Calu3 (cell line): ENCODE measurements at regions not wholly inside any gene's neighbourhood (a gene's known extent, or its start where the extent isn't known, plus 50 kb on each side); places are given as distances from the start of the nearest gene placed in this dataset.

ENCODE experiments used
- BruUV-seq: library from RNA; stranded (reverse); fragments of 400-500 nt; replicated peaks from 2 replicates; lab custom pipeline; 2021; lab: Mats Ljungman, UMichigan
- CTCF ChIA-PET: fragments of 300-600 bp; sonication (Branson Sonifier 250); formaldehyde crosslinking; loops from one replicate; lab custom pipeline; 2022; ENCODE audit warnings: antibody characterized with exemption; lab: Charles Lee
- DNase-seq: peaks from one replicate; pipeline ENCODE4 v3.0.0; 2022
- H3K27ac Mint-ChIP-seq: one replicate; pipeline ENCODE4 v1.8.0; 2022; ENCODE audit warnings: mixed read lengths; ENCODE audit not compliant: unreplicated experiment
- H3K27me3 Mint-ChIP-seq: one replicate; pipeline ENCODE4 v1.8.0; 2022; ENCODE audit warnings: mixed read lengths; ENCODE audit not compliant: unreplicated experiment
- H3K36me3 Mint-ChIP-seq: one replicate; pipeline ENCODE4 v1.8.0; 2022; ENCODE audit warnings: mild to moderate bottlenecking, moderate library complexity, mixed read lengths; ENCODE audit not compliant: insufficient read depth, unreplicated experiment
- H3K4me1 Mint-ChIP-seq: one replicate; pipeline ENCODE4 v1.8.0; 2022; ENCODE audit warnings: mild to moderate bottlenecking, low read depth, mixed read lengths; ENCODE audit not compliant: unreplicated experiment
- H3K4me3 Mint-ChIP-seq: one replicate; pipeline ENCODE4 v1.8.0; 2022; ENCODE audit warnings: mild to moderate bottlenecking, low read depth, moderate library complexity, mixed read lengths; ENCODE audit not compliant: unreplicated experiment
- H3K9me3 Mint-ChIP-seq: one replicate; pipeline ENCODE4 v1.8.0; 2022; ENCODE audit warnings: low read depth, mixed read lengths; ENCODE audit not compliant: unreplicated experiment
- intact Hi-C: fragments of 100-400 bp; cut with micrococcal nuclease; formaldehyde crosslinking; loops from one replicate; pipeline ENCODE4 v1.10.0; 2022; ENCODE audit not compliant: unreplicated experiment
- TF ChIP-seq, protein P1 (sequence below): fragments of 200-600 bp; IDR thresholded peaks from one replicate; pipeline ENCODE4 v1.8.0; 2022; ENCODE audit warnings: antibody characterized with exemption; ENCODE audit not compliant: unreplicated experiment

DNA sequence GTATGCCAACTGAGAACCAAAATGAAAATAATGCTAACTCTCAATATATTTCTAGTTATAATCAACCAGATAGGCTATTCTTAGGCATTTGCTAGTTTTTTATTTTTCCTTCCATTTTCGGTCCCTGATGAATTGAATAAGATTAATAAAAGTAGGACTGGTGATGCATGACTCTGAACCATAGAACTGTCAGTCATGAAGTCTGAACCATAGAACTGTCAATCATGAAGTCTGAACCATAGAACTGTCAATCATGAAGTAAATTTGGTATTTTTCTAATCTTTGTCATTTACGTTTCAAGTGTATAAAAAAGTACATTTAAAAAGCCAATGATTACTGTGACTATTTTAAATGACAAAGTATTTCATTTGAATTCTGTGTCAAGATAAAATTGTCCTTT is 460.2 kb upstream of the NDST3 start:
- CTCF ChIA-PET: interaction anchor here (0.7 kb wide), 1 partner anchor 466 kb away, joined by 3 read pairs; no protein-coding TSS in a partner anchor
- no peak overlapping the region for H3K4me3 Mint-ChIP-seq
- no peaks in the 10 kb centered on the region for H3K9me3 Mint-ChIP-seq
- no peaks in the 10 kb centered on the region for H3K36me3 Mint-ChIP-seq
- no peak overlapping the region for H3K27ac Mint-ChIP-seq
- no TSS peak for BruUV-seq
- H3K27me3 Mint-ChIP-seq: no peaks in the 10 kb centered on the region
- no peak for DNase-seq
- TF ChIP-seq, protein P1, sequence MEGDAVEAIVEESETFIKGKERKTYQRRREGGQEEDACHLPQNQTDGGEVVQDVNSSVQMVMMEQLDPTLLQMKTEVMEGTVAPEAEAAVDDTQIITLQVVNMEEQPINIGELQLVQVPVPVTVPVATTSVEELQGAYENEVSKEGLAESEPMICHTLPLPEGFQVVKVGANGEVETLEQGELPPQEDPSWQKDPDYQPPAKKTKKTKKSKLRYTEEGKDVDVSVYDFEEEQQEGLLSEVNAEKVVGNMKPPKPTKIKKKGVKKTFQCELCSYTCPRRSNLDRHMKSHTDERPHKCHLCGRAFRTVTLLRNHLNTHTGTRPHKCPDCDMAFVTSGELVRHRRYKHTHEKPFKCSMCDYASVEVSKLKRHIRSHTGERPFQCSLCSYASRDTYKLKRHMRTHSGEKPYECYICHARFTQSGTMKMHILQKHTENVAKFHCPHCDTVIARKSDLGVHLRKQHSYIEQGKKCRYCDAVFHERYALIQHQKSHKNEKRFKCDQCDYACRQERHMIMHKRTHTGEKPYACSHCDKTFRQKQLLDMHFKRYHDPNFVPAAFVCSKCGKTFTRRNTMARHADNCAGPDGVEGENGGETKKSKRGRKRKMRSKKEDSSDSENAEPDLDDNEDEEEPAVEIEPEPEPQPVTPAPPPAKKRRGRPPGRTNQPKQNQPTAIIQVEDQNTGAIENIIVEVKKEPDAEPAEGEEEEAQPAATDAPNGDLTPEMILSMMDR: no peak
- intact Hi-C loops: no loop called here
- H3K4me1 Mint-ChIP-seq: peaks cover 12% of the 10 kb centered on the region

DNA sequence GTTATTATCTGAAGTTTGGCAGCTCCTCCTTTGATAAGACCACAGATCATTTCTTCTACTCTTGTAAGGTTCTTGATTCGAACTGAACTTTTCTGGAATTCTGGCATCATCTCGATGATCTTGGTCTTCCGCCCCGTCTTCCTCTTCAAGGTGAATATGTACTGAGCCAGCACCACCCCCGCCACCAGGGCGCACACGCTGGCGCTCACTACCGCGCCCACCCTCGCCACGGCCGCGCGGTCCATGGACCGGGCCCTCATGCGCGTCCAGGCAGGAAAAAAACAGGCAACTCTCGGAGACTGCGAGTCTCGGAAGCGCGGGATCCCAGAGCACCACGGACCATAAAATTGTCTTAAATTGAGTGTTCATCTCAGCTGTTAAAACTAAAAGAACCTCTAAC is 458.4 kb upstream of the NDST3 start:
- Mint-ChIP-seq H3K9me3 (no peaks in the 10 kb centered on the region), H3K27ac (no peak overlapping the region), H3K4me1 (peaks cover 12% of the 10 kb centered on the region), H3K36me3 (no peaks in the 10 kb centered on the region), H3K4me3 (no peak overlapping the region), H3K27me3 (no peaks in the 10 kb centered on the region)
- CTCF ChIA-PET: no interaction called here
- TF ChIP-seq, protein P1: no peak
- DNase-seq: no peak
- intact Hi-C loops: no loop called here
- no TSS peak for BruUV-seq

DNA sequence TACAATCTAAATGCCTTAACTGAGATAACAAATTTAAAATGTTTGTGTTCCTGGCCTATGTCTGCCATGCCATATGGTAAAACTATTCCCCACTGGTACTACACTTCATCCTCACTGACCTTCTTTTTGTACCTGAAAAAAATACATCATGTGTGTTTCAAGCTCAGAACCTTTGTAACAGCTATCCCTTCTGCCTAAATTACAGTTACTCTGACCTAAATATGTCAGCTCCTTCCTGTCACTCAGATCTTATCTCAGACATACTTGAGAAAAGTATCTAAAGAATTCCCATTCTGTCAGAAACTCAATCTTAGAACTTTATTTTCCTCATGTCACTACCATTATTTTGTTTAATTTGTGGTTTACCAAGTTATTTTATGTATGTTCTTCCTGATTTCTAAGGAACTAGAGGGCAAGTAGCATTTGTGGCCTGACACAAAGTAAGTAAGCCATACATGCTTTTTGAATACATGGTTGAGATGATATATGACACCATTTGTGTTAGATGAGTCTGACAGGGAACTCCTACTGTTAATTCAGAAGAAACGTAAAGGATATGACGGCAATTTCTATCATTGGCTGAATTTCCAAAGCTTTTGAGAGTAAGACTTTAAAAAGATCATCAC is 456.5 kb upstream of the NDST3 start:
- H3K27ac Mint-ChIP-seq: no peak overlapping the region
- no peaks in the 10 kb centered on the region for H3K27me3 Mint-ChIP-seq
- H3K4me3 Mint-ChIP-seq: no peak overlapping the region
- BruUV-seq: no TSS peak
- no peak for DNase-seq
- CTCF ChIA-PET: no interaction called here
- TF ChIP-seq, protein P1: no peak
- H3K4me1 Mint-ChIP-seq: peaks cover 12% of the 10 kb centered on the region
- no peaks in the 10 kb centered on the region for H3K36me3 Mint-ChIP-seq
- intact Hi-C loops: no loop called here
- H3K9me3 Mint-ChIP-seq: no peaks in the 10 kb centered on the region

DNA sequence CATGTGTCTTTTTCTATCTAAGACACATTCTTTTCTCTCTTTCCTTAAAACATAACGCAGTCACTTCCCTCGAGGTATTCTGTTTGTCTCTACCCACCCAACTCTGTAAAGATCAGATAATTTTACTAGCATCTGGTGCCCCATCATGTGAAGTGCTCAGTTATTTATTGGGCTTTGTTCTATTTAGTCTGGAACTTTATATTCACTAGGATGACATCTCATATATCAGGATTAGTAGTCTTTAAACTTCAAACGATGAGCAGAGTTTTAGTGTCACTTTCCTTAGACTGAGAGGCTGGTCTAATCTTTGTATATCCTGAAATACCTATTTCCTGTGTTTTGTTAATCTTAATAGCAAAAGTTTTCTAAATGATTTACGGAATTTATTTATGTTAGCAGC is 445.5 kb upstream of the NDST3 start:
- H3K36me3 Mint-ChIP-seq: no peaks in the 10 kb centered on the region

More for the DNA sequence above, 445.5 kb upstream of the NDST3 start:
- DNase-seq: no peak
- CTCF ChIA-PET: interaction anchor here (0.8 kb wide), 1 partner anchor 242 kb away, joined by 3 read pairs; no protein-coding TSS in a partner anchor
- TF ChIP-seq, protein P1: no peak
- intact Hi-C loops: no loop called here
- Mint-ChIP-seq H3K4me1 (no peaks in the 10 kb centered on the region), H3K27ac (no peak overlapping the region), H3K27me3 (no peaks in the 10 kb centered on the region), H3K4me3 (no peak overlapping the region), H3K9me3 (no peaks in the 10 kb centered on the region)
- BruUV-seq: no TSS peak
